ENCODE measurements at regions not wholly inside any gene's neighbourhood (a gene's known extent, or its start where the extent isn't known, plus 50 kb on each side); places are given as distances from the start of the nearest gene placed in this dataset.

DNA sequence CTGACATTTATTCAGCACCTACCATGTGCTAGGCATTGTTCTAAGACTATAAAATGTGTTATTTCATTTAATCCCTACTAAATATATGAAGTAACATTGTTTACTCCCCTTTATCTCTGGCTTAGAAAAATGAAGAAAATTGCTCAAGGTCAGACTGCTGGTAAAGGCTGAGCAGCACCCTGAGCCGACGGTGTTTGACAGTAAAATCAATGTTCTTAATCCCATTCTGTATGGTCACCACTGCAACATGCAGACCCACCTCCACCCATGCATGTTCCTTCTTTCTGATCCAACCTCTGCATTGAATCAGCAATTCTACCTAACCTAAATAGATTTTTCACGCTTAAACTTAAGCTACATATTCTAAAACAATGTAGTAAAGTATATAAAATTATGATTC is 216.5 kb downstream of the ZBBX start:
- no peak for DNase-seq (ENCODE audit: extremely low read depth, low read depth)
- TF ChIP-seq, protein P1, sequence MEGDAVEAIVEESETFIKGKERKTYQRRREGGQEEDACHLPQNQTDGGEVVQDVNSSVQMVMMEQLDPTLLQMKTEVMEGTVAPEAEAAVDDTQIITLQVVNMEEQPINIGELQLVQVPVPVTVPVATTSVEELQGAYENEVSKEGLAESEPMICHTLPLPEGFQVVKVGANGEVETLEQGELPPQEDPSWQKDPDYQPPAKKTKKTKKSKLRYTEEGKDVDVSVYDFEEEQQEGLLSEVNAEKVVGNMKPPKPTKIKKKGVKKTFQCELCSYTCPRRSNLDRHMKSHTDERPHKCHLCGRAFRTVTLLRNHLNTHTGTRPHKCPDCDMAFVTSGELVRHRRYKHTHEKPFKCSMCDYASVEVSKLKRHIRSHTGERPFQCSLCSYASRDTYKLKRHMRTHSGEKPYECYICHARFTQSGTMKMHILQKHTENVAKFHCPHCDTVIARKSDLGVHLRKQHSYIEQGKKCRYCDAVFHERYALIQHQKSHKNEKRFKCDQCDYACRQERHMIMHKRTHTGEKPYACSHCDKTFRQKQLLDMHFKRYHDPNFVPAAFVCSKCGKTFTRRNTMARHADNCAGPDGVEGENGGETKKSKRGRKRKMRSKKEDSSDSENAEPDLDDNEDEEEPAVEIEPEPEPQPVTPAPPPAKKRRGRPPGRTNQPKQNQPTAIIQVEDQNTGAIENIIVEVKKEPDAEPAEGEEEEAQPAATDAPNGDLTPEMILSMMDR (IDR thresholded peaks at IDR 0.05; ENCODE audit: low read depth, low read length) = no peak

DNA sequence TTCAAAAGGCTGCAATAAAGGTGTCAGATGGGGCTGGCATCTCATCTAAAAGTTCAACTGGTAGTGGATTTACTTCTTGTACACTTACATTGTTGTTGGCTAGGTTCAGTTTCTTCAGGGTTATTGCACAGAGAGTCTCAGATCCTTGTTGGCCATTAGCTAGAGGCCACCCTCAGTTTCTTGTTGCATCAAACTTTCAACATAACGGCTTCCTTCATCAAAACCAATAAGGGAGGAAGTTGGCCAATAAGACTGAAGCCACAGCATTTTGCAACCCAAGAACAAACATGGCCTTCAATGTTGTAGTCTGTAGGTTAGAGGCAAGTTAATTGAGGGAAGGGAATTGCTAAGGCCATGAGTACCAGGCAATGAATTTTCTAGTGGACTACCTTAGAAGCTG is 218.0 kb downstream of the ZBBX start:
- TF ChIP-seq, protein P1 (IDR thresholded peaks at IDR 0.05; ENCODE audit: low read depth, low read length) = no peak
- DNase-seq (ENCODE audit: extremely low read depth, low read depth) = no peak

DNA sequence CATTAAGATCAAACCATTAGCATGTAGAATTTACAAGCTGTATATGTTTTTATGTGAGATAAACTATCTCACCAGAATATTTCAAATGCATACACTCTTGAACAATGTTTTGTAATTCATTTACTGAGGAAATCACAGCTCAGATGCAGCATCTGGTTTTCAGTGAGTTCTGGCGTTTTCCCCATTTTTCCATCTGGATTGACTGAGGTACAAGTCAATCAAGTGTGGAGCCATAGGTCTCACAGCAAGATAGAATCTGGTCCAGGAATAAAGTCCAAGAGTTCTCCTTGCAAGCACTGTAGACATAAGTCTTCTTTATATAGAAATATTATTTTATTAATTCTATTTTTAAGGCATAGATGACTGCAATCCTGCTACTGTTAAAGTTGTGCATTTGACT is 219.3 kb downstream of the ZBBX start:
- TF ChIP-seq, protein P1 (IDR thresholded peaks at IDR 0.05; ENCODE audit: low read depth, low read length) = no peak
- no peak for DNase-seq (ENCODE audit: extremely low read depth, low read depth)

DNA sequence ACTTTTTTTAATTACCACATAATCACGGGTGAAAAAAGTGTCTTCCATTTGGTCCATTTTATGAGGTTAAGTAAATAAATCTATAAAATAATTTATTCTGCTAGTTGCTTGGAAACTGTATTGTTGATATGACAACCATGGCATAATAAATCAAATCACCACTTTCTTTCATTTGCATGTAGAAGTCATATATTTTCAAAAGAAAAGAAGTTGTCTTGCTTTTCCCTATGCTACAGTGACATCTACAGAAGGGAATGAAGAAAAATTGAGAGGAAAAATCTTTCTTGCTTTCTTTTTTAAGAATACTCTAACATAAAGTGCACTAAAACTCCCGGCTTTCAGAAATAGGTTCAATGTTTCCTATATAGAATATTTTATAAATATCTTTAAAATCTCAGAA is 228.5 kb downstream of the ZBBX start:
- no peak for DNase-seq (ENCODE audit: extremely low read depth, low read depth)
- TF ChIP-seq, protein P1 (IDR thresholded peaks at IDR 0.05; ENCODE audit: low read depth, low read length) = no peak

DNA sequence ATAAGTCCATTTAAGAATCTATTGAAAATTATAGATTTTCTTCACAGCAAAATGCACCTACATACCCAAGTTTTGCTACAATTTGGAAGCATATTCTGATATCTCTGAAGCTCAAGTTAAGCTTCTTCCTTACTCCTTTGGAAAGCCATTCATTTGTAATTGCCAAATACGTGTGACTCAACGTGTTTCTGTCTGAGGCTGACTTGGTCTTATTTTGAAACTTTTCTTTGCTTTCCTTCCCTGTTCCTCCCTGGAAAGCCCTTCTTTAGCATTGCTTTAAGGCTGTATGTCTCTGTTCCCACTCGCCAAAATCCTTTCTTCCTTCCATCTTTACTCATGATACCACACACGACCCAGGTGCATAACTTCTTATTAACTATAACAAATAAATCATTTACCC is 232.0 kb downstream of the ZBBX start:
- no peak for DNase-seq (ENCODE audit: extremely low read depth, low read depth)
- TF ChIP-seq, protein P1 (IDR thresholded peaks at IDR 0.05; ENCODE audit: low read depth, low read length) = no peak

DNA sequence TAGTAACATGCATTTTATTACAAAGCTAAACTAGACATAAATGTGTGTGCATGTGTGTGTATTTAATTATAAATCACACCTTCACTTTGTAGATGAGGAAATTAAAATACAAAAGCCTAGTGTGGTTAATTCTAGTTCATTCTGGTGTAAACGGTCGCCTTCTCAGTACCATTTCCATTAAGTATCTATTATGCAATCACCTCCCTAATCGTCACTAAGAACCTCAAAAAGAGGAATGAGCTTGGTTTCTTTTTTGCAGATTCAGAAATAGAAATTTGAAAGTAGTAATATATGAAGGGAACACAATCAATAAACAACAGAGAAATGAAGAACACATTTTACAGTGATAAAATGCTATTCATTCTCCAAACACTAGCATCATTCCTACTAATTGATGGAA is 233.2 kb downstream of the ZBBX start:
- no peak for DNase-seq (ENCODE audit: extremely low read depth, low read depth)
- TF ChIP-seq, protein P1 (IDR thresholded peaks at IDR 0.05; ENCODE audit: low read depth, low read length) = no peak

DNA sequence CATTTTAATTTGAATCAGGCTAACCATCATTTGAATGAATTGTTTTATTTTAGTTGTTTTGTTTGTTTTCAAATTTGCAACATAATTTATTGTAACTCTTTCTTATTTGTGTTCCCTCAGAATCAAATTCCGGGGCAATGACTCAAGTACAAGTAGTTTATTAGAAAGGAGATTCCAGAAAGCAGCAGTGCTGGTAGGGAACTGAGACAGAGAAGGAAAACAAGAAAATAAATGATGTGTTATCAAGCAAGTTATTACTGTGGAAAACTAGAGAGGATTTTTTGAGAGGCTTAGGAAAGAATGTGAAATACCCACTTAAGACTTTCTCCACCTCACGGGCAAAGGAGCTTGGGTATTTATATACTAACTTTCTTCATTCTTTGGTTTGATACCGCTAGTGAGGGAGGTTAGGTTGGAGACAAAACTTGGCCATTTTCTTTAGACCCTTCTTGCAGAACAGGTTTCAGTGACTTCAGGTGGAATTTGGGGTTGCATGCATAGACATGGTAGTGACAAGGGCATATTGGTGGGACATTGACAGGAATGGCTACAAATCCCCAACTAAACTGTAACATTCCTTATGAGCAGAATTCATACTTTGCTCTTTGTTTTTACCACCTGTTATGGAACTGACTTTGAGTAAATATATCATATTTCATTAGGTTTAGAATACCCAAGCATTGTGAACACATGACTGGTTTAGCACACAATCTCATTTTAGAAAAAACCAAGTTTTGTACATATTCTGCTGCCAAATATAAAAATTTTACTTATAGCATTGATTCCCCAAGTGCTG is 254.3 kb downstream of the ZBBX start:
- DNase-seq (ENCODE audit: extremely low read depth, low read depth) = no peak
- TF ChIP-seq, protein P1 (IDR thresholded peaks at IDR 0.05; ENCODE audit: low read depth, low read length) = no peak
